Neutrophil (primary cell): ENCODE measurements at regions not wholly inside any gene's neighbourhood (a gene's known extent, or its start where the extent isn't known, plus 50 kb on each side); places are given as distances from the start of the nearest gene placed in this dataset.

Experiments
- H3K27ac ChIP-seq: fragments of 200-600 bp; sonication (generic); 2 replicates; pipeline ENCODE4 v1.5.1; 2016; ENCODE audit warnings: mild to moderate bottlenecking, moderate library complexity
- H3K27me3 ChIP-seq: fragments of 200-600 bp; sonication (generic); 2 replicates; pipeline ENCODE4 v1.6.0; 2016; ENCODE audit warnings: mild to moderate bottlenecking
- H3K36me3 ChIP-seq: fragments of 200-600 bp; sonication (generic); 2 replicates; pipeline ENCODE4 v1.5.1; 2017
- H3K4me1 ChIP-seq, 2 experiments: fragments of 200-600 bp in 1 of 2; sonication (generic) in 1 of 2; 1 replicate in 1 of 2; 2 replicates in 1 of 2; pipeline versions ENCODE4 v1.5.1 to v1.6.1; 2013 to 2016; ENCODE audit warnings: low read depth in 1 of 2, low read length in 1 of 2, mild to moderate bottlenecking in 1 of 2, moderate library complexity in 1 of 2; ENCODE audit not compliant: control insufficient read depth in 1 of 2, insufficient read depth in 1 of 2
- H3K4me3 ChIP-seq, 2 experiments: fragments of 200-600 bp in 1 of 2; sonication (generic) in 1 of 2; 1 replicate in 1 of 2; 2 replicates in 1 of 2; pipeline ENCODE4 v1.5.1; 2013 to 2016; ENCODE audit warnings: low read depth in 1 of 2, low read length in 1 of 2, mild to moderate bottlenecking in 1 of 2, moderate library complexity in 1 of 2
- H3K9me3 ChIP-seq: fragments of 200-600 bp; sonication (generic); 2 replicates; pipeline ENCODE4 v1.5.1; 2016
- CTCF ChIP-seq: fragments of 200-600 bp; sonication (generic); IDR thresholded peaks from 2 replicates; pipeline ENCODE4 v1.5.1; 2016; ENCODE audit warnings: antibody characterized with exemption

- Histone ChIP-seq H3K9me3 (no peaks in the 10 kb centered on the region), H3K4me3 (no peak overlapping the region), H3K4me1 (peaks cover 15 to 18% of the 10 kb centered on the region in 2 experiments), H3K27ac (no peak overlapping the region), H3K27me3 (peaks cover 12% of the 10 kb centered on the region), H3K36me3 (no peaks in the 10 kb centered on the region)
- no peak for TF ChIP-seq CTCF
Observed at GRCh38 chr5:135138116-135138850, 104.3 kb upstream of the PITX1 start.

- Histone ChIP-seq H3K9me3 (no peaks in the 10 kb centered on the region), H3K27ac (no peak overlapping the region), H3K36me3 (no peaks in the 10 kb centered on the region), H3K4me3 (no peak overlapping the region), H3K27me3 (peaks cover 12% of the 10 kb centered on the region), H3K4me1 (peaks cover 21 to 27% of the 10 kb centered on the region in 2 experiments)
- no peak for TF ChIP-seq CTCF
Observed at GRCh38 chr5:135137146-135137915, 103.3 kb upstream of the PITX1 start.

- H3K4me1 ChIP-seq: peaks cover 26 to 31% of the 10 kb centered on the region in 2 experiments
- H3K27ac ChIP-seq: no peak overlapping the region
- TF ChIP-seq CTCF: no peak
- no peaks in the 10 kb centered on the region for H3K9me3 ChIP-seq
- peaks cover 12% of the 10 kb centered on the region for H3K27me3 ChIP-seq
- no peaks in the 10 kb centered on the region for H3K36me3 ChIP-seq
- H3K4me3 ChIP-seq: no peak overlapping the region
Observed at GRCh38 chr5:135136546-135136945, 102.5 kb upstream of the PITX1 start.

DNA sequence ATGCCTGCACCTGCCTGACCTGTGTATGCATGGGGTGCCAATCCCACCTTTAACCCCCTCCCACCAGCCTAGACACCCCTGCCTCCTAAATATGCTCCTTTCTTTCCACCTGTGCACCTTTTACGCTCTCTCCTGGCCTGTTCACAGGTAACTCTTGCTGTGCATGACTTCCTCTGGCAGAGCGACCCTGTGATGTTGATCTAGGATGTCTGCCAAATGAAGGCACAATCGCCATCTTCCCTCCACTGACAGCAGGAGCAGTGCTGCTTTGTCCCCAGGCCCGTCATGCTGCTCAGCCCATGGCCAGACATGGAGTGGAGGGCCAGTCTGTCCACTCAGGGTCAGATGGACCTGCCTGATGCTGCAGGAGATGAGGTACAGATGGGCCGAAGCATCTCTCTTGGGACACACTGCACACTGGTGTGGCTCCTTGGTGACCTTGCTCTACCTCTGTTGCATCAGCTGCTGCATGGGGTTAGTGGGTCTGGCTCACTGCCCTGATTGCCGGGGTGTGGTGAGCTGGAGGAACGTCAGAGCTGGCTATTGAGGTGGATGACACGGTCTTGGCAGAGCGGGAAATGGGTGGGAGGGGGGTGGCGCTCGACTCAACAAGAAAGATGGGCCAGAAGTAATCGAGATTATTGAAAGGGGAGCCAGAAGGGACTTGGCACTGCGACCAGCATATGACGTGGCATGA, 101.7 kb upstream of the PITX1 start:
- Histone ChIP-seq H3K9me3 (no peaks in the 10 kb centered on the region), H3K4me1 (peaks cover 26 to 28% of the 10 kb centered on the region in 2 experiments), H3K27me3 (peaks cover 12% of the 10 kb centered on the region), H3K36me3 (no peaks in the 10 kb centered on the region), H3K4me3 (no peak overlapping the region), H3K27ac (no peak overlapping the region)
- TF ChIP-seq CTCF: no peak

DNA sequence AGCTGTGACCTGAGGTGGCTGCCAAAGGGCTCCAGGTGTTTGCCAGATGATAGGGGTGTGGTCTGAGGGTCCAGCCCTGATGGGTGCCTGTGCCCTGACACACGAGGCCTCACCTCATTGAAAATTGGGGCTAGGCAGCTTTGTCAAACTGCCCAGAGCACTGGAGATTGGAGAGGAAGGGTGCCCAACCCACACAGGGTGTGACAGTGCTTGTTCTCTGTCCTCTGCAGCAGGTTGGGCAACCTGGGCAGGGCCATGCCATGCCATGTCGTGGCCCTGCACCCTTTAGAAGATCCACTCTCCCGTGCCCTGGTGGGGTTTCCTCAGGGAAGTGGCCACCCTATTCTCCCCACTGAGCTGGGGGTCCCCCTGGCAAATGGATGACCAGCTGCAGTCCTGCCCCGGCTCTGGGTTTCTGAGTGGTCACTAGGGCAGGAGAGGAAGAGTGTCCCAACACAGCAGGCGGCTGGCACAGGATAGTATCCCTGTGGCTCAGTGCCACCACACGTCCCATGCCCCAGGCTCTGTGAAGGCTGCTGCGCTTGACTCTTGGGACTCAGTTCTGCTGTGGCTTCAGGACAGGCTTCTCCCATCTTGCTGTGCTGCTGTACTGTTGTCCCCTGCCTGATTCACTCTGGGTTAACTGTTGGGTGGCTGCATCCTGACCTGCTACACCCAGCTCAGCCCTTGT, 100.8 kb upstream of the PITX1 start:
- no peaks in the 10 kb centered on the region for H3K9me3 ChIP-seq
- no peaks in the 10 kb centered on the region for H3K36me3 ChIP-seq
- no peak for TF ChIP-seq CTCF
- H3K4me1 ChIP-seq: peaks cover 26 to 28% of the 10 kb centered on the region in 2 experiments
- peaks cover 12% of the 10 kb centered on the region for H3K27me3 ChIP-seq
- H3K4me3 ChIP-seq: no peak overlapping the region
- no peak overlapping the region for H3K27ac ChIP-seq
